HepG2 (cell line): ENCODE measurements at regions not wholly inside any gene's neighbourhood (a gene's known extent, or its start where the extent isn't known, plus 50 kb on each side); places are given as distances from the start of the nearest gene placed in this dataset.

Experiments used
- ATF3 ChIP-seq: sonication (generic); formaldehyde crosslinking; IDR thresholded peaks from 2 replicates; pipeline ENCODE4 v1.4.0; 2020; ENCODE audit warnings: missing genetic modification reagents
- CREB1 ChIP-seq, 2 experiments: fragments of 450-650 bp in 1 of 2; IDR thresholded peaks; 2 replicates each; pipeline ENCODE4 v1.6.1; 2016 to 2017; ENCODE audit warnings: control low read depth in 1 of 2, mild to moderate bottlenecking in 1 of 2, missing compliant biosample characterization in 1 of 2, missing genetic modification characterization in 1 of 2
- HMGA1 ChIP-seq: sonication (generic); formaldehyde crosslinking; conservative IDR thresholded peaks from 2 replicates; pipeline ENCODE4 v1.4.0; 2020; ENCODE audit warnings: missing genetic modification reagents
- HNRNPLL ChIP-seq: fragments of 200-400 bp; formaldehyde crosslinking; IDR thresholded peaks from 2 replicates; pipeline ENCODE4 v1.6.1; 2017; ENCODE audit warnings: mild to moderate bottlenecking, low read depth, low read length; ENCODE audit not compliant: poor library complexity, severe bottlenecking
- MAFF ChIP-seq: IDR thresholded peaks from 2 replicates; pipeline ENCODE4 v1.6.1; 2011; ENCODE audit warnings: low read depth, low read length, improper control_type of control experiment
- MLX ChIP-seq: IDR thresholded peaks from 2 replicates; pipeline ENCODE4 v1.6.1; 2016
- SIN3A ChIP-seq: IDR thresholded peaks from 2 replicates; pipeline ENCODE4 v1.6.1; 2011; ENCODE audit warnings: low read depth, mild to moderate bottlenecking, control low read depth, low read length, borderline replicate concordance
- ZKSCAN8 ChIP-seq: IDR thresholded peaks from 2 replicates; pipeline ENCODE4 v1.6.1; 2016; ENCODE audit warnings: borderline replicate concordance, missing genetic modification reagents, missing compliant biosample characterization
- ZNF101 ChIP-seq: sonication (generic); formaldehyde crosslinking; IDR thresholded peaks from 2 replicates; pipeline ENCODE4 v1.4.0; 2020; ENCODE audit warnings: mild to moderate bottlenecking, low read depth, missing genetic modification reagents, borderline replicate concordance
- ZNF597 ChIP-seq: sonication (generic); formaldehyde crosslinking; IDR thresholded peaks from 2 replicates; pipeline ENCODE4 v1.5.0; 2020; ENCODE audit warnings: missing genetic modification reagents
- ZNF644 ChIP-seq: IDR thresholded peaks from 2 replicates; pipeline ENCODE4 v1.6.1; 2016; ENCODE audit warnings: low read depth
- ZSCAN5A ChIP-seq: sonication (generic); formaldehyde crosslinking; IDR thresholded peaks from 2 replicates; pipeline ENCODE4 v1.8.0; 2022; ENCODE audit warnings: mild to moderate bottlenecking, missing genetic modification reagents, borderline replicate concordance

- TF ChIP-seq HNRNPLL (no peak), HMGA1 (CRISPR knock-in tag) (no peak), CREB1 (IDR thresholded peaks at IDR 0.05) (no peak), CREB1 (CRISPR knock-in tag; IDR thresholded peaks at IDR 0.05) (no peak), SIN3A (no peak), MLX (CRISPR knock-in tag) (no peak), ATF3 (no peak), ZKSCAN8 (CRISPR knock-in tag) (no peak), ZNF597 (CRISPR knock-in tag) (no peak), ZSCAN5A (CRISPR knock-in tag) (no peak), MAFF (no peak), ZNF644 (no peak), ZNF101 (no peak)
These were observed 58.4 kb upstream of the FBXL7 start (continued) for GRCh38 chr5:15441433-15442192.
